ENCODE measurements at regions not wholly inside any gene's neighbourhood (a gene's known extent, or its start where the extent isn't known, plus 50 kb on each side); places are given as distances from the start of the nearest gene placed in this dataset.

DNA sequence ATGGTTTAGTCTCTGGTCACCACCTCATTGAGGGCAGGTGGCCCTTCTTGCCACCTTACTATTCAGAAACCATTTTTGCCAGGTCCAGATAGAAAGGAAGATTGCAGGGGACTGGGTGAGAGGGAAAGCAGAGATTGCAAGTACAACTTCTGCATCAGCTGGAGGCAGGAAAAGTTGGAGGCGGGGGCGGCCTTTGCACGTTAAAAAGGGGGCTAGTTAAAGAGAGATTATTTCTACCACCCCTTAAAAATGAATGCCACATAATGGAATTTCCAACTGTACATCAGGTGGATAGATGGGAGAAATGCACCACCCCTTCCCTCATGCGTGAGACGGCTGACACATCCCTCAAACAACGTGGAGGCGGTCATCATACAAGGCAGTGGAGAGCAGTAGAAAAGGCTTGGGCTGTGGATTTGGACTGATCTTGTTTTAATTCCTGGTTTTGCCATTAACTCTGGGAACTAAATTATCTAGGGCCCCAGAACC, 95.4 kb upstream of the CNKSR3 start:
- TF ChIP-seq, protein P1, sequence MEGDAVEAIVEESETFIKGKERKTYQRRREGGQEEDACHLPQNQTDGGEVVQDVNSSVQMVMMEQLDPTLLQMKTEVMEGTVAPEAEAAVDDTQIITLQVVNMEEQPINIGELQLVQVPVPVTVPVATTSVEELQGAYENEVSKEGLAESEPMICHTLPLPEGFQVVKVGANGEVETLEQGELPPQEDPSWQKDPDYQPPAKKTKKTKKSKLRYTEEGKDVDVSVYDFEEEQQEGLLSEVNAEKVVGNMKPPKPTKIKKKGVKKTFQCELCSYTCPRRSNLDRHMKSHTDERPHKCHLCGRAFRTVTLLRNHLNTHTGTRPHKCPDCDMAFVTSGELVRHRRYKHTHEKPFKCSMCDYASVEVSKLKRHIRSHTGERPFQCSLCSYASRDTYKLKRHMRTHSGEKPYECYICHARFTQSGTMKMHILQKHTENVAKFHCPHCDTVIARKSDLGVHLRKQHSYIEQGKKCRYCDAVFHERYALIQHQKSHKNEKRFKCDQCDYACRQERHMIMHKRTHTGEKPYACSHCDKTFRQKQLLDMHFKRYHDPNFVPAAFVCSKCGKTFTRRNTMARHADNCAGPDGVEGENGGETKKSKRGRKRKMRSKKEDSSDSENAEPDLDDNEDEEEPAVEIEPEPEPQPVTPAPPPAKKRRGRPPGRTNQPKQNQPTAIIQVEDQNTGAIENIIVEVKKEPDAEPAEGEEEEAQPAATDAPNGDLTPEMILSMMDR (IDR thresholded peaks at IDR 0.05; ENCODE audit: control insufficient read depth, extremely low read depth, insufficient read depth), result no peak
- no peak overlapping the region for H3K4me3 ChIP-seq (ENCODE audit: low read depth, low read length)

DNA sequence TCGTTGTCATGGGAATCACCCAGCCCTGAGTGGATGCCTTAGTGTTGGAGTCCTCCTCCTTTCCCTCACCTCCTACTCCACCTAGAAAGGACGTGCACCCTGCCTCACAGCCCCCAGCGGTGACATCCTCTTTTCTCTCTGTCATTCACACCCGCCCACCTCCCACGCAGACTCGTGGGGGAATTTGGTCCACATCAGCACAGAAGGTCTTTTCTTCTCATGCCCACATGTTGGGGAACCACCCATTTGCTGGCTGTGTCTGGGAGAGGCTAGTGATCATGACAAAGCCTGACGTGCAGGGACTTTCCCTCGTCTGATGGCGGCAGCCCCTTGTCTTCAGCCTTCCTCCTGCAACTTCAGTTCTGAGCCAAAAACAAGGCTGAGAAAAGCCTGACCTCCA, 96.0 kb upstream of the CNKSR3 start:
- no peak for DNase-seq (ENCODE audit: low read depth)
- H3K4me3 ChIP-seq (ENCODE audit: low read depth, low read length), result no peak overlapping the region
- TF ChIP-seq, protein P1 (IDR thresholded peaks at IDR 0.05; ENCODE audit: control insufficient read depth, extremely low read depth, insufficient read depth), result no peak

More for the DNA sequence above, 95.4 kb upstream of the CNKSR3 start:
- DNase-seq (ENCODE audit: low read depth), result no peak

DNA sequence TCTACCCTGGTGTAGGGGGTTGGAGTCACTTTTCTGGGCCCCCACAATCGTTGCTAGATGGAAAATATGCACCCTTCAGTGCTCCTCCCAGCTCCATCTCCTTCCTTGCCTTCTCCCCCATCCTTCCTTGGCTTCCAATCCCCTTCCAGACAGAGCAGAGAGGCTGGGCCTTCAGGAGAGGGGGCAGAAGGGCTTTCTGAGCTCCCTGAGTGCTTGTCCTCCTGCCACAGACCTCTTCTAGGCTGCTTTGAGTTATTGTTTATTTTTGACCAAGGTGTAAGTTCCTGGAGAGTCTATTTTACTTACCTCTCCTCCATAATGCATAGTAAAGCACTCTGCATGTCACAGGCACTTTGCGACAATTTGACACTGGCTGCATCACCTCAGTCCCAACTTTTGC, 96.4 kb upstream of the CNKSR3 start:
- no peak for DNase-seq (ENCODE audit: low read depth)
- no peak overlapping the region for H3K4me3 ChIP-seq (ENCODE audit: low read depth, low read length)
- TF ChIP-seq, protein P1 (IDR thresholded peaks at IDR 0.05; ENCODE audit: control insufficient read depth, extremely low read depth, insufficient read depth), result no peak

DNA sequence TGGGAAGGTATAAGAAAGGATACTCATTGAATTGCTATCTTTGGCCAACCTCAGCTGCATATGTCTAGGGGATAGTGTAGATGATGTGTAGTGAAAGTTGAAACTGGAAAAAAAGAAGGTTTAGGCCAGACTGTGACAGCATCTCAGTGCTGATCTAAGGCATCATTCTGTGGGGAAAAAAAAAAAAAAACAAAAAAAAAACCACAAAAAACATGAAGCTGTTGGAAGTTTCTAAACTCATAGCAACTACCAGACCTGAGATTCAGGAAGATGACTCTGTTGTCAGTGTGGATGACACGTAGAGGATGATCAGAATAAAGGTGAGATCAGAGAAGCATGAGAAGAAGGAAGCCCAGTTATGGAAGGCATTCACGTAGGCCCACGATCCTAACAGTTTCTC, 100.8 kb upstream of the CNKSR3 start:
- TF ChIP-seq, protein P1 (IDR thresholded peaks at IDR 0.05; ENCODE audit: control insufficient read depth, extremely low read depth, insufficient read depth), result no peak
- DNase-seq (ENCODE audit: low read depth), result no peak
- H3K4me3 ChIP-seq (ENCODE audit: low read depth, low read length), result no peak overlapping the region

DNA sequence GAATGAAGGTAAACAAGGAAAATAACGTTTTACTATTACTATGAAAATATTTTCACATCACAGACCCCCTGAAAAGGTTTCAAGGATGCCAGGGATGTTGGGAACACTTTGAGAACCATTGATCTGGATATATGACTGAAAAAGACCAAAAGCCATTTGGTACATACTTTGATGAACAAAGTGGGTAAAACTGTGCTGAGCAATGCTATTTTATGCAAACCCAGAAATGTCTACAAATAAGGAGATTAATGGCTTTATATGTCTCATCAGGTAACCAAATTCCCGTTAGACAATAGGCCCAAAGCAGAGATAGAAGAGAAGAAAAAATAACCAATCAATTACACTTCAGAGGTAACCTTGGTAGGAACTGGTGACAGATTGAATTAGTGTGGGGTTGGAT, 101.4 kb upstream of the CNKSR3 start:
- no peak overlapping the region for H3K4me3 ChIP-seq (ENCODE audit: low read depth, low read length)
- TF ChIP-seq, protein P1 (IDR thresholded peaks at IDR 0.05; ENCODE audit: control insufficient read depth, extremely low read depth, insufficient read depth), result no peak
- no peak for DNase-seq (ENCODE audit: low read depth)

DNA sequence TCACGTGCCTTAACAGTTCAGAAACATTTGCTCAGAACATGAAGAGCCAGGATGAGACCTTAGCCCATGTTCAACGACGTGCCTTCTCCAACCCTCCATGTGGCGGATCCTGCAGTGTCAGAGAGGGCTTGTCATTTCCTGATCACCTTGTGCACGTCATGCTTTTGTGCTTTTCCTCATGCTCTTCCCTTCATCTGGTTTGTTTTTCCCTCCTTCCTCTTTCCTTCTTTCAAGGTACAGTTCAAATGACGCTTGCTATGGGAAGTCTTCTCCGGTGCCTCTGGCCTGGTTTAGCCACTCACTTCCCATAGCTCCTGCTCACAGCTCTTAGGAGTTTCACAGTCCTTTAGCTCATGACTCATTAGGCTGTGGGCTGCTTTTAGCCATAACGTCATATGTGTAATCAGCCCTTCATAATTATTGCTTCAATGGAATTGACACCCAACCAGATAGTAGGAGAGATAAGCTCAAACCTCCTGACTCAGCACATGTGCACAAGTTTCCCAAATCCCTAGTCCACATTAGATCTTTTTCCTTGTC, 102.7 kb upstream of the CNKSR3 start:
- H3K4me3 ChIP-seq (ENCODE audit: low read depth, low read length), result no peak overlapping the region
- TF ChIP-seq, protein P1 (IDR thresholded peaks at IDR 0.05; ENCODE audit: control insufficient read depth, extremely low read depth, insufficient read depth), result no peak
- DNase-seq (ENCODE audit: low read depth), result no peak

DNA sequence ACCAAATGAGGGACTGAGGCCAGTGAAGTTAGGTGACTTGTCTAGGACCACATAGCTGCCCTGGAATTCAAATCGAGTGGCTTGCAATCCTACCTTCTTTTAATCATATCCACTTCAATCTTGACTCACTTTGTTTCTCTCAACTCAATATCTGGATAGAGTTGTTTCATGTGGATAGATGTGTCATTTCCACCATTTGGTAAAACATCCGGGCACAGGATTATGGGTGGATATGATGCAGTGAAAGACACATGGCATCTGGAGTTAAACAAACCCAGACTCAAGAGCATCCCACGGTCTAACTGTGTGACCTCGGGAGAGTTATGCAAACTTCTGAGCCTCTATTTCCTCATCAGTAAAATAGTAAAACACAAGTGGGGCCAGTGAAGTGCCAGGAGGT, 103.6 kb upstream of the CNKSR3 start:
- TF ChIP-seq, protein P1 (IDR thresholded peaks at IDR 0.05; ENCODE audit: control insufficient read depth, extremely low read depth, insufficient read depth), result no peak
- no peak for DNase-seq (ENCODE audit: low read depth)
- H3K4me3 ChIP-seq (ENCODE audit: low read depth, low read length), result no peak overlapping the region

Data from LNCaP clone FGC (cell line).